ENCODE measurements at regions not wholly inside any gene's neighbourhood (a gene's known extent, or its start where the extent isn't known, plus 50 kb on each side); places are given as distances from the start of the nearest gene placed in this dataset.

DNA sequence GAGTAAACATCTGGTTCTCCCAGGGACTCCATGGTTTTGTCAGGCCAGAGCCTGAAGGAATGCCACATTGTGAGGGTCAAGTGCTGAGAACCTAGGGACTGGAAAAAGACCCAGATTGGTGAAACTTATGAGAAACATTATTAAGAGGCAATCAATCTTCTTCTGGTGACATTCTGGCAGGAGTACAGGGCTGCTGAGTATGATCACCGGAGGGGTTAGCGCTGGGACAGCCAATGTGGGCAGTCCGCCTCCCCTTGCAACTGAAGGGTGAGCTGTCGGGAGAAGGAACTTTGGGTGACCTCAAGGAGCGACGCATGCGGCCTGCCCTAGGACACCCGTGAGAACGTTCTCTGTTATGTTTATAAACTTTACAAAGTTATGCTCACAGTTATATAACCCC lies 429.0 kb downstream of the LMO4 start:
- DNase-seq (no peak), ATAC-seq (no peak)
- Histone ChIP-seq H3K4me2 (ENCODE audit: low read length) (no peak overlapping the region), H2AFZ (ENCODE audit: low read length) (no peak overlapping the region), H3K27me3 (ENCODE audit: low read length) (no peaks in the 10 kb centered on the region), H4K20me1 (ENCODE audit: low read length) (no peaks in the 10 kb centered on the region), H3K4me1 (ENCODE audit: insufficient read depth, low read length) (0 out of 2 replicates have a peak, but pooled peaks cover 6% of the 10 kb centered on the region), H3K9me2 (replicated peaks; ENCODE audit: low read length) (no peaks in the 10 kb centered on the region), H3K9me3 (ENCODE audit: low read length) (no peaks in the 10 kb centered on the region), H3K79me2 (ENCODE audit: low read length) (no peaks in the 10 kb centered on the region), H3F3A (ENCODE audit: low read length, unreplicated experiment) (no peaks in the 10 kb centered on the region), H3K27ac (ENCODE audit: low read length) (no peak overlapping the region), H3K4me3 (ENCODE audit: low read length) (no peak overlapping the region), H3K36me3 (ENCODE audit: low read depth, low read length) (no peaks in the 10 kb centered on the region), H3K9ac (ENCODE audit: low read length) (no peak overlapping the region)
- intact Hi-C loops (cut with micrococcal nuclease), result no loop called here
- CTCF ChIA-PET, result no interaction called here
- no TSS peak for BruUV-seq (replicated peaks)
- POLR2A ChIA-PET (ENCODE audit: unreplicated experiment), result no interaction called here
- no peak for TF ChIP-seq CTCF (conservative IDR thresholded peaks at IDR 0.05; ENCODE audit: low read depth, low read length)

DNA sequence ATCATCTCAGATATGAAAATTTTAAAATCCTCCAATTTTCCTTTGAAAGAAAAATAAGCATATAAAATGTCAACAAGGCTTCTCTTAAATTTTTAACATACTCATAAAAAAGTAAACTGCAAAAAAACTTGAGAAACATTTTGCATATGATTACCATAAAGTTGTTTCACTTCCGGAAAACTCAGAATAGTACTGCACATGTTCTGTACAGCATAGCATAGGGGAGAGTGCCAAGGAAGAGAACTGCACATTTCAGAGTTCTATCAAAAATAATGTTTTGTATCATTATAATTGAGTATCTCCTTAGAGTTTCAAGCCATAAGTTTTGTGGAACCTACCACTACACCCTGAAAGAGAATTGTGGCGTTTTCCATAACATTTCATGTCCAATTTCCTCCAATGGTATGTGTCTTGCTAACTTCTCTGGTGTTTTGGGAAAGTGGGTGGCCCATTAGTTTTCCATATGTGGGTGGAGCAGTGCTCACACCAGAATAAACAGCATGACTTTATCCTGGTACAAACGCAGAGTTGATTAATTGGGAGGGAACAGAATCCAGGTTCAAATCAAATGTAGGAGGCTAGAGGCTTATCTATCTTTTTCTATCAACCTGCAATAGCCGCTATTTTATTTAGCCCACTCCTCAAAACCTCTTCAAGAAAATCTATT lies 430.9 kb downstream of the LMO4 start:
- intact Hi-C loops (cut with micrococcal nuclease), result no loop called here
- Histone ChIP-seq H3K27ac (ENCODE audit: low read length) (no peak overlapping the region), H3K9me3 (ENCODE audit: low read length) (no peaks in the 10 kb centered on the region), H4K20me1 (ENCODE audit: low read length) (no peaks in the 10 kb centered on the region), H3K36me3 (ENCODE audit: low read depth, low read length) (no peaks in the 10 kb centered on the region), H3K27me3 (ENCODE audit: low read length) (no peaks in the 10 kb centered on the region), H2AFZ (ENCODE audit: low read length) (no peak overlapping the region), H3K9ac (ENCODE audit: low read length) (no peak overlapping the region), H3K79me2 (ENCODE audit: low read length) (no peaks in the 10 kb centered on the region), H3K4me1 (ENCODE audit: insufficient read depth, low read length) (no peaks in the 10 kb centered on the region), H3K4me2 (ENCODE audit: low read length) (no peak overlapping the region), H3F3A (ENCODE audit: low read length, unreplicated experiment) (no peaks in the 10 kb centered on the region), H3K9me2 (replicated peaks; ENCODE audit: low read length) (no peaks in the 10 kb centered on the region), H3K4me3 (ENCODE audit: low read length) (no peak overlapping the region)
- CTCF ChIA-PET, result no interaction called here
- no peak for TF ChIP-seq CTCF (conservative IDR thresholded peaks at IDR 0.05; ENCODE audit: low read depth, low read length)
- TF ChIP-seq EZH2 (IDR thresholded peaks at IDR 0.05; ENCODE audit: low read length, unreplicated experiment), result no peak
- TF ChIP-seq EZH2phosphoT487 (IDR thresholded peaks at IDR 0.05; ENCODE audit: borderline replicate concordance, low read length), result no peak
- ATAC-seq, result no peak
- DNase-seq, result no peak
- no TSS peak for BruUV-seq (replicated peaks)
- POLR2A ChIA-PET (ENCODE audit: unreplicated experiment), result no interaction called here

- CTCF ChIA-PET, result no interaction called here
- H4K20me1 ChIP-seq (ENCODE audit: low read length), result no peaks in the 10 kb centered on the region
- no peaks in the 10 kb centered on the region for H3F3A ChIP-seq (ENCODE audit: low read length, unreplicated experiment)
- no peaks in the 10 kb centered on the region for H3K4me1 ChIP-seq (ENCODE audit: insufficient read depth, low read length)
- no TSS peak for BruUV-seq (replicated peaks)
- no peak overlapping the region for H2AFZ ChIP-seq (ENCODE audit: low read length)
- H3K27me3 ChIP-seq (ENCODE audit: low read length), result no peaks in the 10 kb centered on the region
- no peaks in the 10 kb centered on the region for H3K9me2 ChIP-seq (replicated peaks; ENCODE audit: low read length)
- ATAC-seq (no peak), DNase-seq (no peak)
- no peak overlapping the region for H3K4me2 ChIP-seq (ENCODE audit: low read length)
- no peaks in the 10 kb centered on the region for H3K36me3 ChIP-seq (ENCODE audit: low read depth, low read length)
- no peak overlapping the region for H3K27ac ChIP-seq (ENCODE audit: low read length)
- no peak for TF ChIP-seq EZH2 (IDR thresholded peaks at IDR 0.05; ENCODE audit: low read length, unreplicated experiment)
- no peak for TF ChIP-seq CTCF (conservative IDR thresholded peaks at IDR 0.05; ENCODE audit: low read depth, low read length)
- no peak for TF ChIP-seq EZH2phosphoT487 (IDR thresholded peaks at IDR 0.05; ENCODE audit: borderline replicate concordance, low read length)
- intact Hi-C loops (cut with micrococcal nuclease), result no loop called here
- no peaks in the 10 kb centered on the region for H3K79me2 ChIP-seq (ENCODE audit: low read length)
- H3K9ac ChIP-seq (ENCODE audit: low read length), result no peak overlapping the region
- H3K9me3 ChIP-seq (ENCODE audit: low read length), result no peaks in the 10 kb centered on the region
- POLR2A ChIA-PET (ENCODE audit: unreplicated experiment), result no interaction called here
- no peak overlapping the region for H3K4me3 ChIP-seq (ENCODE audit: low read length)
Observed at GRCh38 chr1:87760155-87760554, 431.5 kb downstream of the LMO4 start.

All from PC-3 (cell line).